HCT116 (cell line): ENCODE measurements at regions not wholly inside any gene's neighbourhood (a gene's known extent, or its start where the extent isn't known, plus 50 kb on each side); places are given as distances from the start of the nearest gene placed in this dataset.

ENCODE experiments used
- ATAC-seq: fragments of 200-7000 bp; cut with Tn5 transposase; 2 replicates; pipeline ENCODE4 v1.9.1; 2020; ENCODE audit warnings: mild to moderate bottlenecking, moderate library complexity
- BruUV-seq: library from RNA; stranded (reverse); fragments of 400-500 nt; replicated peaks from 2 replicates; lab custom pipeline; 2021; lab: Mats Ljungman, UMichigan
- CTCF ChIA-PET: fragments of 300-600 bp; sonication (Branson Sonifier 250); formaldehyde crosslinking; loops from one replicate; lab custom pipeline; 2021; ENCODE audit warnings: antibody characterized with exemption; lab: Charles Lee
- POLR2A ChIA-PET: fragments of 300-600, 350-600 bp; sonication (Branson Sonifier 250); formaldehyde crosslinking; loops from one replicate; lab custom pipeline; 2021; ENCODE audit warnings: antibody characterized with exemption; lab: Charles Lee
- RAD21 ChIA-PET, 2 experiments: fragments of 300-600 bp; sonication (Branson Sonifier 250); formaldehyde crosslinking; loops; one replicate each; lab custom pipeline; 2023; ENCODE audit warnings: low total read pairs in 2 of 2; ENCODE audit not compliant: uncharacterized antibody in 2 of 2, unreplicated experiment in 2 of 2, low non-redundant PET in 1 of 2; lab: Charles Lee
- DNase-seq: peaks from one replicate; pipeline ENCODE4 v3.0.0-alpha.2; 2010; ENCODE audit warnings: low read depth, low spot score
- H2AFZ ChIP-seq: fragments of 200-600 bp; shearing (Covaris generic), sonication (generic); 2 replicates; pipeline ENCODE4 v1.6.1; 2017; ENCODE audit warnings: low read depth, mixed run types, mixed read lengths, antibody characterized with exemption, low read length; ENCODE audit not compliant: poor library complexity, severe bottlenecking
- H3K27ac ChIP-seq: 2 replicates; pipeline ENCODE4 v1.5.1; 2012; ENCODE audit warnings: low read depth, low read length
- H3K27me3 ChIP-seq: fragments of 200-600 bp; sonication (generic); 2 replicates; pipeline ENCODE4 v1.6.1; 2016; ENCODE audit warnings: mixed run types, low read length, mixed read lengths; ENCODE audit not compliant: insufficient read depth
- H3K36me3 ChIP-seq, 2 experiments: fragments of 200-500 bp in 1 of 2; fragments of 200-600 bp in 1 of 2; sonication (Bioruptor generic) in 1 of 2; sonication (generic) in 1 of 2; 2 replicates each; pipeline versions ENCODE4 v1.5.1 to v1.6.1; 2014 to 2016; ENCODE audit warnings: low read length in 2 of 2, inconsistent platforms in 1 of 2, mixed read lengths in 1 of 2, mixed run types in 1 of 2; ENCODE audit not compliant: insufficient read depth in 2 of 2, control insufficient read depth in 1 of 2
- H3K4me1 ChIP-seq, 2 experiments: fragments of 200-600 bp in 1 of 2; sonication (generic) in 1 of 2; 2 replicates each; pipeline versions ENCODE4 v1.5.1 to v1.6.1; 2012 to 2017; ENCODE audit warnings: low read length in 2 of 2, inconsistent platforms in 1 of 2, mild to moderate bottlenecking in 1 of 2, mixed read lengths in 1 of 2, mixed run types in 1 of 2, moderate library complexity in 1 of 2; ENCODE audit not compliant: insufficient read depth in 2 of 2, control insufficient read depth in 1 of 2
- H3K4me2 ChIP-seq: fragments of 200-600 bp; sonication (generic); 2 replicates; pipeline ENCODE4 v1.6.1; 2017; ENCODE audit warnings: mixed run types, low read length, mixed read lengths
- H3K4me3 ChIP-seq, 2 experiments: fragments of 200-600 bp in 1 of 2; sonication (generic) in 1 of 2; replicated peaks in 1 of 2; 2 replicates each; pipeline ENCODE4 v1.5.1; 2011 to 2016; ENCODE audit warnings: low read length in 2 of 2, control low read depth in 1 of 2, low read depth in 1 of 2, mild to moderate bottlenecking in 1 of 2, mixed read lengths in 1 of 2, mixed run types in 1 of 2
- H3K79me2 ChIP-seq: fragments of 200-600 bp; sonication (generic); 2 replicates; pipeline ENCODE4 v1.6.1; 2017; ENCODE audit warnings: mild to moderate bottlenecking, mixed run types, low read length, moderate library complexity, mixed read lengths; ENCODE audit not compliant: insufficient read depth
- H3K9ac ChIP-seq: fragments of 200-600 bp; sonication (generic); 2 replicates; pipeline ENCODE4 v1.6.1; 2016; ENCODE audit warnings: low read length, mixed read lengths
- H3K9me2 ChIP-seq: fragments of 200-600 bp; sonication (generic), shearing (Covaris generic); 2 replicates; pipeline ENCODE4 v1.6.1; 2017; ENCODE audit warnings: mixed run types, mild to moderate bottlenecking, moderate library complexity; ENCODE audit not compliant: insufficient read depth
- H3K9me3 ChIP-seq, 2 experiments: fragments of 200-500 bp in 1 of 2; fragments of 200-600 bp in 1 of 2; sonication (Bioruptor generic) in 1 of 2; sonication (generic) in 1 of 2; 2 replicates each; pipeline ENCODE4 v1.6.1; 2014 to 2017; ENCODE audit warnings: low read length in 2 of 2, mixed read lengths in 2 of 2, inconsistent platforms in 1 of 2, low read depth in 1 of 2, mild to moderate bottlenecking in 1 of 2, mixed run types in 1 of 2, moderate library complexity in 1 of 2; ENCODE audit not compliant: control insufficient read depth in 1 of 2, insufficient read depth in 1 of 2
- H4K20me1 ChIP-seq: fragments of 200-600 bp; sonication (generic), shearing (Covaris generic); 2 replicates; pipeline ENCODE4 v1.6.1; 2017; ENCODE audit warnings: mixed run types, mild to moderate bottlenecking, moderate library complexity; ENCODE audit not compliant: insufficient read depth
- CEBPB ChIP-seq: IDR thresholded peaks from 2 replicates; pipeline ENCODE4 v1.6.1; 2012; ENCODE audit warnings: low read depth
- CTCF ChIP-seq, 3 experiments: fragments of 200-600 bp in 1 of 3; sonication (generic) in 1 of 3; IDR thresholded peaks in 2 of 3; conservative IDR thresholded peaks in 1 of 3; 2 replicates each; pipeline ENCODE4 v1.5.1; 2012 to 2017; ENCODE audit warnings: low read depth in 2 of 3, low read length in 2 of 3, antibody characterized with exemption in 1 of 3, borderline replicate concordance in 1 of 3, control low read depth in 1 of 3, mild to moderate bottlenecking in 1 of 3, mixed read lengths in 1 of 3, mixed run types in 1 of 3, moderate library complexity in 1 of 3; ENCODE audit not compliant: insufficient read depth in 1 of 3
- EGR1 ChIP-seq: IDR thresholded peaks from 2 replicates; pipeline ENCODE4 v1.6.1; 2012; ENCODE audit warnings: low read depth
- FOSL1 ChIP-seq: IDR thresholded peaks from 2 replicates; pipeline ENCODE4 v1.6.1; 2012; ENCODE audit warnings: low read depth
- JUND ChIP-seq: IDR thresholded peaks from 2 replicates; pipeline ENCODE4 v1.6.1; 2012
- SIN3A ChIP-seq: IDR thresholded peaks from 2 replicates; pipeline ENCODE4 v1.6.1; 2012; ENCODE audit warnings: low read depth
- SP1 ChIP-seq: IDR thresholded peaks from 2 replicates; pipeline ENCODE4 v1.6.1; 2012; ENCODE audit warnings: low read depth
- SRF ChIP-seq: IDR thresholded peaks from 2 replicates; pipeline ENCODE4 v1.6.1; 2012; ENCODE audit warnings: low read depth
- YY1 ChIP-seq: IDR thresholded peaks from 2 replicates; pipeline ENCODE4 v1.6.1; 2011; ENCODE audit warnings: low read length, low read depth, moderate library complexity, mild to moderate bottlenecking; ENCODE audit not compliant: insufficient replicate concordance; ENCODE audit errors: extremely low read depth
- ZFX ChIP-seq: fragments of 450-650 bp; IDR thresholded peaks from 2 replicates; pipeline ENCODE4 v1.6.1; 2017
- ZNF274 ChIP-seq: fragments of 200-500 bp; sonication (Bioruptor generic); IDR thresholded peaks from 2 replicates; pipeline ENCODE4 v1.6.1; 2014; ENCODE audit warnings: mild to moderate bottlenecking, low read depth, low read length, inconsistent platforms
- intact Hi-C: fragments of 100-400 bp; cut with micrococcal nuclease; formaldehyde crosslinking; loops from 2 replicates; pipeline ENCODE4 v1.10.0; 2022

DNA sequence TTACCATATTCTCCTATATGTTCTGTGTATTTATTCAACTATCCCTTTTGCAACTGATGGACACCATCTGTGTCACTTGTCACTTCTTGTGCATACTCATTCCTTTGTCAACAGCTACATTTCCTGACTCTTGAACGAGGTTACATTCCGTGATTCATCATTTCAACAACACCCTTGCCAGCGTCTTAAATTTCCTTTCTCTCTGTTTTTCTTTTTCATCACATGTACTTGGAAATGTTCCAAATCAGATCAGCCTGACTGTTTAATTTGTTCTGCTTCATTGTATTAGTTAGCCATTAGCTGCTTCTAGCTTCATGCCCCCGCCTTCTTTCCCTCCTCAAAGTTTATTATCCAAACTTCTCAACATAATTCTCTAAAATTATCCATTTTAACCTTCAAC, 173.0 kb downstream of the ADGRL4 start:
- Histone ChIP-seq H3K79me2 (no peaks in the 10 kb centered on the region), H2AFZ (peak overlapping the region; percentile 57), H3K4me1 (peaks cover 2 to 22% of the 10 kb centered on the region in 2 experiments; a peak in 3 of 4 replicates), H3K9me3 (no peaks in the 10 kb centered on the region), H3K36me3 (no peaks in the 10 kb centered on the region), H3K4me3 (no peak overlapping the region), H3K27ac (no peak overlapping the region), H3K9me2 (no peaks in the 10 kb centered on the region), H3K27me3 (no peaks in the 10 kb centered on the region), H3K4me2 (peak overlapping the region; percentile 31; the same call in 1 of the 2 replicates), H4K20me1 (no peaks in the 10 kb centered on the region), H3K9ac (no peak overlapping the region)
- TF ChIP-seq SRF: no peak
- peak; percentile 28 for TF ChIP-seq JUND
- TF ChIP-seq SP1: peak; percentile 47
- TF ChIP-seq FOSL1: 0 out of 2 replicates have a peak, but pooled peaks have one; percentile 24
- TF ChIP-seq CEBPB: 0 out of 2 replicates have a peak, but pooled peaks have one; percentile 35
- no peak for TF ChIP-seq ZFX
- peak; percentile 22 for DNase-seq
- ChIA-PET CTCF (no interaction called here), POLR2A (no interaction called here), RAD21 (no interaction called here)
- intact Hi-C loops: loop anchor here (10.0 kb wide), 1 partner anchor 651 kb away; no protein-coding TSS in a partner anchor
- BruUV-seq: no TSS peak
- no peak for ATAC-seq

DNA sequence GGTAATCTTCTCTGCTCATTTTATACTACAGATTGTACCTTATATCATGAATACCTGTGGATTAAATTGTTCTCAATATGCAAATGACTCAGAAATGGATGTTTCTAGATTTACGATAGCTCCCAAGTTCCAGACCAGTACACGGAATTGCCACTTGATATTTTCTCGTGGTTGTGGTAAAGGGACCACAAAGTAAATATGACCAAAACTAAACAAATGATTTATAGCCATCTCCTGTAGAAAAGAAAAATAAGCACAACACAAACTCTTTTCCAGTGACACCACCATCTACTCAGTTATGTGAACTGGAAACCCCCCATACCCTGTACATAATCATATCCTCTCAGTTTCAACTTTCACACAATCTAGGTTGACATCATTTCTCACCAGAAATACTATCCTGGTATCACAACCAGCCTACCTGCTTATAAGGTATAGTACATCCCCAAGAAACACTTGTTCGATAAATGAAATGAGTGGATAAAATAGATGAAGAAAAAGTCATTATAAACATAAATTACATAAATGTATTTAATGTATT, 172.3 kb downstream of the ADGRL4 start:
- Histone ChIP-seq H3K9me3 (no peaks in the 10 kb centered on the region), H3K9me2 (no peaks in the 10 kb centered on the region), H4K20me1 (no peaks in the 10 kb centered on the region), H3K9ac (no peak overlapping the region), H3K4me2 (no peak overlapping the region), H3K79me2 (no peaks in the 10 kb centered on the region), H3K4me3 (no peak overlapping the region), H3K27ac (no peak overlapping the region), H3K36me3 (no peaks in the 10 kb centered on the region), H3K27me3 (no peaks in the 10 kb centered on the region), H2AFZ (no peak overlapping the region), H3K4me1 (peaks cover 2 to 22% of the 10 kb centered on the region in 2 experiments; a peak in 3 of 4 replicates)
- no TSS peak for BruUV-seq
- TF ChIP-seq CTCF (IDR thresholded peaks at IDR 0.05 in 2 of 3, conservative IDR thresholded peaks at IDR 0.05 in 1 of 3; ENCODE audit: borderline replicate concordance in 1 of 3, insufficient read depth in 1 of 3, low read depth in 2 of 3, low read length in 2 of 3): no peak
- no peak for TF ChIP-seq ZFX
- no peak for TF ChIP-seq EGR1
- TF ChIP-seq YY1: no peak
- no peak for TF ChIP-seq SIN3A
- no peak for TF ChIP-seq ZNF274
- ATAC-seq (no peak), DNase-seq (no peak)
- RAD21 ChIA-PET: no interaction called here
- intact Hi-C loops: loop anchor here (10.0 kb wide), 1 partner anchor 651 kb away; no protein-coding TSS in a partner anchor
- CTCF ChIA-PET: no interaction called here
- POLR2A ChIA-PET: no interaction called here
